GM12865 (cell line): ENCODE measurements at regions not wholly inside any gene's neighbourhood (a gene's known extent, or its start where the extent isn't known, plus 50 kb on each side); places are given as distances from the start of the nearest gene placed in this dataset.

Source experiments
- DNase-seq: peaks from one replicate; pipeline ENCODE4 v3.0.0; 2010; ENCODE audit warnings: low read depth
- H3K4me3 ChIP-seq: 2 replicates; pipeline ENCODE4 v1.5.1; 2011; ENCODE audit warnings: mild to moderate bottlenecking, low read depth, low read length, control low read depth
- CTCF ChIP-seq: IDR thresholded peaks from 2 replicates; pipeline ENCODE4 v1.5.1; 2011; ENCODE audit warnings: low read length, control low read depth, low read depth, inconsistent platforms; ENCODE audit not compliant: insufficient read depth; ENCODE audit errors: missing control alignments

DNA sequence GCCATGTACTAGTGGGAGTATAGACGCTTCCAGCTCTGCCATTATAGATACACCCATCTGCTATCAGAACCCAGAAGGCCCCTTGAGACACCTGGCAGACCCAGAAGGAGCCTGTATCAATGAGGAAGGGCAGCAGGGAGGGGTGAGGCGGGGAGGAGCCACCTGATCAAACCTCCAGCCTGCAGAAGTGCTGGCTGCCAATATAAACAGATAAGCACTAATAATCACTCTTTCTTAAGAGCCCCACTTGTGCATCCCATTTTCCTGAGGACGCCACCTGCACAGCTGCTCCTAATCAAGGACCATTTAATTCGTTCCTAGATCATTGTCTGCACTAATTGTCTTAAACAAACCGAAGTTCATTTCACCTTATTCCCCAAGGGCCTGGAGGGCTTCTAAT lies 75.0 kb upstream of the NEK6 start:
- no peak for DNase-seq
- no peak overlapping the region for H3K4me3 ChIP-seq
- TF ChIP-seq CTCF = no peak

DNA sequence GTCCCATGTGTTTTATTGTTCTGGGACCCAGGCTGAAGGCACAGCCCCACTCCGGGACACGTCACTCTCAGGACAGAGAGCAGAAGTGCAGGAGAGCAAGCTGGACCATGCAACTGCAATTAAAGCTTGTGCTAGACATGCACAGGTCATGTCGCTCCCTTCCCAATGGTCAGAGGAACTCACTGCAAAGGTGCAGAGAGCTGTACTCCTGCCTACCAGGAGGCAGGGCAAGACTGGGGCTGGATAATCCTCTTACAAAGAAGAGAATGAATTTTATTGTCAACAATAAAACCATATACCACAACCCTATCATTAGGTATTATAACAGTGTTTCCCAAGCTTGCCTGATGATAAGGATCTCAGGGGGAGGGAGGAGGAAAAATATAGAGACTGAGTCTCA lies 74.0 kb upstream of the NEK6 start:
- TF ChIP-seq CTCF = no peak
- no peak for DNase-seq
- no peak overlapping the region for H3K4me3 ChIP-seq

GRCh38 chr9:124185413-124185812 lies 72.3 kb upstream of the NEK6 start:
- no peak for DNase-seq
- no peak overlapping the region for H3K4me3 ChIP-seq
- no peak for TF ChIP-seq CTCF

DNA sequence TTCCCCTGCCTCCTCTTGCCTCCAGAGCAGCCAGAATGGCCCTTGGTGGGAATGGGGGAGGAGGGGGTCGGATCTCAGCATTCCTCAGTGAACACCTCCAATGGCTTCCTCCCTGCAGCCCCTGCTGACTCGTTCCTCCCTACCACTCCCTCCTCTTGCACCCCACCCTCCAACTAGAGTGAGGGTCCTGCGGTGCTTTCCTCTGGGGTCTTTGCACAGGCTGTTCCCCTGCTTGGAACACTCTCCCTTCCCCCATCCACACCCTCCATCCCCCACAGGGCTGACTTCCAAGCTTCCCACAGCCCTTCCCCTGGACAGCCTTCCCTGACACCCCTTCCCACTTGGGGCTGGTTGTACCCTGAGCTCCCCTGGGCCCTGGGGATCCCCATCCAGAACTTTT lies 70.4 kb upstream of the NEK6 start:
- DNase-seq = no peak
- TF ChIP-seq CTCF = no peak
- H3K4me3 ChIP-seq = no peak overlapping the region

DNA sequence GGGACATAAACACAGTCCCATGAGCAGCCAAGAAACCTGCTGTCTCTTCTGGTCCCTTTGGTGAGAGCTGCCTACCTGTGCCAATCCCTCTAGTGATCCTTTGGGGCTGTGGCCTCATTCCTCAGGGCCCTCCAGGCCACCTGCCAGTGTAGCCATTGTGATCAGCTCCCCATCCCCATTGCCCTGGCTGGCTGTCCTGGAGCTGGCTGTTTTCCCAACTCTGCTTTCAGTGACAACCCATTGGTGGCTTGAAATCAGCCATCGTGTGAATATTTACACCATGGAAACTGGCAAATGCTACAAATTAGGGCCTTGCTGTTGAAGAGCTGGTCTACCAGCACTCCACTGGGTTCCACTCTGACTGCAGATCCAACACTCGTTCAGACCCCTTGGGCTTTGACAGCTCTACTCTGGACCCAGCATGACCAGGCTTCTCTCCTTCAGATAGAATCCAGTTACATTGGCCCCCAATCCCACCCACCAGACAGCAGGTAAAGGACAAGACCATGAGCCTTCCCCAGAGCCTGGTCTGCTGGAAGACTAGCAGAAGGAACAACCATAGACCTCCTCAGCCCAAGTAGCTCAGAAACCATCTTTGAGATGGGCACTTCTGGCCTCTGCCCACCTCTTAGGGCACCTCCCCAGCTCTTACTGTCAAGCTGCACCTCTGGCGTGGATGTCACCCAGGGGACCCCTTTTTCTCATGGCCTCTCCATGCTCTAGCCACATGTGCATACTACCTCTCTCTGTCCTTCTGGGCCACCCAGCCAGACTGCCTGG lies 69.2 kb upstream of the NEK6 start:
- no peak for TF ChIP-seq CTCF
- H3K4me3 ChIP-seq = no peak overlapping the region
- no peak for DNase-seq

DNA sequence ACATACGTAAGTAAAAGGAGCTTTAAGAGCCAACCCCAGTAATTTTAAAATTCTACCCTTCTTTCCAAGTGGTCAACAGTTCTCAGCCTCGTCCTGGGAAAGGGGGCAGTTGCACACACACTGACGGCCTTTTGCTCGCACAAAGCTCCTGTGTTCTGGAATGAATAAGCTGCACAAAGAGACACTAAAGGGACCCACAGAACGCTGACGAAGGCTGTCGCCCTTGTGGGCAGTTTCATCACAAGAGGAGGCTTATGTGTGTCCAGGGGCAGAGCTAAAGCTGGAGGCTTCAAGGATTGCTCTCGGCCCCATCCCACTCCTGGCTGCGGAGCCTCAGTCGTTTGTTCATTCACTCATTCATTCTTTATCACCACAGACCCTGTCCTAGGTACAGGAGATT lies 67.0 kb upstream of the NEK6 start:
- TF ChIP-seq CTCF = no peak
- H3K4me3 ChIP-seq = no peak overlapping the region
- DNase-seq = no peak

DNA sequence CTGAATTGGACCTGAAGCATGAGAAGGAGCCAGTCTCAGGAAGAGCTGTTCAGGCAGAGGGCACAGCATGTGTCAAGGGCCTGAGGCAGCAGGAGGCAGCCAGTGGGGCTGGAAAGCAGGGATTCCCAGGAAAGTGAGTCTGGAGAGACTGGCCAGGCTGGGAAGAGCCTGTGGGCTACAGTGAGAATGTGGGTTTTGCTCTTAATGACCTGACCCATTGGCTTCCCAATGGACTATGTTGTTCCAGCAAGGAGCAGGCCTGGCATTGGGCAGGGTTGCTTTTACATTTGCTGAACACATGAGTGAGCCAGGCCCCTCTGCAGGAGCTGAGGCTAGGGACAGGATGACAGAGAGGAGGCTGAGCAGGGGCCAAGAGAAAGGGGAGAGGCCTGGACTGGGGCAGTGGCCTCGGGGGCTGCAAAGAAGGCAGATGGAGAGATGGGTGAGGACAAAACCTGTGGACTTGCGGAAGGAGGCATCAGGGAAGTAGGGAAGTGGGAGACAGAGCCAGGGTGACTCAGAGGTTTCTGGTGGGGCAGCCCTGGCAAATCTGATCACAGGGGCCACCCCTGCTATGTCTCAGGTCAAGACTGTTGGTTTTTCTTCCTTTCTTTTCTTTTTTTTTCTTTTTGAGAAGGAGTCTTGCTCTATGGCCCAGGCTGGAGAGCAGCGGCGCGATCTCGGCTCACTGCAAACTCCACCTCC lies 65.9 kb upstream of the NEK6 start:
- H3K4me3 ChIP-seq = no peak overlapping the region
- no peak for TF ChIP-seq CTCF
- no peak for DNase-seq
